Spleen (tissue), 11 donors: ENCODE measurements at regions not wholly inside any gene's neighbourhood (a gene's known extent, or its start where the extent isn't known, plus 50 kb on each side); places are given as distances from the start of the nearest gene placed in this dataset.

Source experiments
- DNase-seq: peaks from one replicate; pipeline ENCODE4 v3.0.0-alpha.2; 2020
- H3K27ac ChIP-seq, 8 donors: fragments of 200-600 bp; sonication (generic) in 7 of 8; 1 replicate in 4 of 8; 2 replicates in 4 of 8; pipeline versions ENCODE4 v1.5.0 to v1.8.0; 2016 to 2021; ENCODE audit warnings: inconsistent platforms in 4 of 8, mild to moderate bottlenecking in 4 of 8, moderate library complexity in 1 of 8
- H3K27me3 ChIP-seq, 7 donors: fragments of 200-600 bp; sonication (generic) in 6 of 7; replicated peaks in 1 of 7; 1 replicate in 4 of 7; 2 replicates in 3 of 7; pipeline versions ENCODE4 v1.5.0 to v1.8.0; 2016 to 2021; ENCODE audit warnings: inconsistent platforms in 3 of 7, mild to moderate bottlenecking in 1 of 7
- H3K36me3 ChIP-seq, 6 donors: fragments of 200-600 bp; sonication (generic) in 5 of 6; 1 replicate in 4 of 6; 2 replicates in 2 of 6; pipeline versions ENCODE4 v1.5.0 to v1.8.0; 2016 to 2021; ENCODE audit warnings: inconsistent platforms in 2 of 6
- H3K4me1 ChIP-seq, 6 donors: fragments of 200-600 bp; sonication (generic) in 5 of 6; 1 replicate in 3 of 6; 2 replicates in 3 of 6; pipeline versions ENCODE4 v1.5.0 to v1.8.0; 2016 to 2021; ENCODE audit warnings: inconsistent platforms in 3 of 6
- H3K4me3 ChIP-seq, 8 donors: fragments of 200-600 bp; sonication (generic) in 7 of 8; 1 replicate in 4 of 8; 2 replicates in 4 of 8; pipeline versions ENCODE4 v1.5.0 to v1.8.0; 2016 to 2021; ENCODE audit warnings: inconsistent platforms in 4 of 8, mild to moderate bottlenecking in 4 of 8, moderate library complexity in 2 of 8
- H3K9me3 ChIP-seq, 8 donors: fragments of 200-600 bp; sonication (generic) in 7 of 8; 1 replicate in 4 of 8; 2 replicates in 4 of 8; pipeline versions ENCODE4 v1.5.0 to v1.8.0; 2016 to 2021; ENCODE audit warnings: inconsistent platforms in 4 of 8
- CTCF ChIP-seq, 11 experiments: fragments of 200-600 bp in 7 of 11; fragments of 450-650 bp in 4 of 11; sonication (generic) in 4 of 11; IDR thresholded peaks in 8 of 11; conservative IDR thresholded peaks in 3 of 11; 1 replicate in 7 of 11; 2 replicates in 4 of 11; pipeline versions ENCODE4 v1.4.0 to v1.8.0; 2016 to 2021; ENCODE audit warnings: antibody characterized with exemption in 11 of 11, inconsistent platforms in 4 of 11, mild to moderate bottlenecking in 1 of 11
- POLR2A ChIP-seq, 3 donors: fragments of 450-650 bp; IDR thresholded peaks; one replicate each; pipeline ENCODE4 v1.5.1; 2017; ENCODE audit warnings: antibody characterized with exemption in 3 of 3, mild to moderate bottlenecking in 1 of 3
- POLR2AphosphoS5 ChIP-seq, 3 donors: sonication (generic); formaldehyde crosslinking; IDR thresholded peaks; one replicate each; pipeline ENCODE4 v1.5.1; 2017; ENCODE audit warnings: antibody characterized with exemption in 3 of 3
- WGBS, 5 donors: extraction: QIAGEN DNeasy Blood & Tissue Kit in 3 of 5; methylation state at CpG; one replicate each; pipeline versions ENCODE4 v1.1.5 to v1.1.7; 2013 to 2018; 5-methylcytosine and 5-hydroxymethylcytosine counted together
- intact Hi-C: fragments of 100-400 bp; cut with DNase I; formaldehyde crosslinking; loops from one replicate; pipeline ENCODE4 v1.15.0; 2023; ENCODE audit warnings: low total_unique reads
- donor health status: healthy with polysubstance abuse.
- donor health status: DM: no; HTN: no; CAD: no; lungs with moderate emphysema.
- donor health status: DM: no; HTN: no; CAD: no.
- donor health status: Bipolar disorder and iron deficiency.
- donor health status: healthy.
- donor health status: DM: no; HTN: no; CAD: no.
- donor health status: DM: yes; HTN: yes; CAD: no.

- peak; percentile 76 for DNase-seq
These were observed 52.0 kb upstream of the HS6ST1 start for GRCh38 chr2:128370468-128371247.

GRCh38 chr2:128371248-128371630 is 52.6 kb upstream of the HS6ST1 start:
- intact Hi-C loops, result no loop called here
- 83 to 100% (median 88%) methylated on average over 1 to 8 of the region's 8 CpGs for WGBS, 5 donors

More at GRCh38 chr2:128370468-128371247, 52.0 kb upstream of the HS6ST1 start:
- Histone ChIP-seq H3K9me3 (no peaks in the 10 kb centered on the region), H3K4me1 (peaks cover 0 to 31% (median 5%) of the 10 kb centered on the region in 6 donors), H3K36me3 (no peaks in the 10 kb centered on the region), H3K27me3 (peaks cover 0 to 4% (median 0%) of the 10 kb centered on the region in 7 donors), H3K4me3 (no peak overlapping the region), H3K27ac (no peak overlapping the region)
- intact Hi-C loops, result no loop called here
- TF ChIP-seq CTCF (IDR thresholded peaks at IDR 0.05 in 8 of 11, conservative IDR thresholded peaks at IDR 0.05 in 3 of 11) (no peak), POLR2AphosphoS5 (IDR thresholded peaks at IDR 0.05) (no peak), POLR2A (IDR thresholded peaks at IDR 0.05) (no peak)
- WGBS, 5 donors, result 86 to 94% (median 90%) methylated on average over 19 to 27 of the region's 27 CpGs

GRCh38 chr2:128371648-128372345 is 53.1 kb upstream of the HS6ST1 start:
- intact Hi-C loops, result no loop called here
- Histone ChIP-seq H3K9me3 (no peaks in the 10 kb centered on the region), H3K4me3 (no peak overlapping the region), H3K36me3 (no peaks in the 10 kb centered on the region), H3K27ac (no peak overlapping the region), H3K4me1 (peaks cover 0 to 31% (median 5%) of the 10 kb centered on the region in 6 donors), H3K27me3 (peaks cover 0 to 4% (median 0%) of the 10 kb centered on the region in 7 donors)
- peak; percentile 68 for DNase-seq
- TF ChIP-seq CTCF (IDR thresholded peaks at IDR 0.05 in 8 of 11, conservative IDR thresholded peaks at IDR 0.05 in 3 of 11) (no peak), POLR2AphosphoS5 (IDR thresholded peaks at IDR 0.05) (no peak), POLR2A (IDR thresholded peaks at IDR 0.05) (no peak)
- 83 to 90% (median 88%) methylated on average over 3 to 11 of the region's 11 CpGs for WGBS, 5 donors

More at GRCh38 chr2:128371248-128371630, 52.6 kb upstream of the HS6ST1 start:
- Histone ChIP-seq H3K27ac (no peak overlapping the region), H3K4me3 (no peak overlapping the region), H3K9me3 (no peaks in the 10 kb centered on the region), H3K27me3 (peaks cover 0 to 4% (median 0%) of the 10 kb centered on the region in 7 donors), H3K36me3 (no peaks in the 10 kb centered on the region), H3K4me1 (peaks cover 0 to 31% (median 5%) of the 10 kb centered on the region in 6 donors)
- TF ChIP-seq CTCF (IDR thresholded peaks at IDR 0.05 in 8 of 11, conservative IDR thresholded peaks at IDR 0.05 in 3 of 11) (no peak), POLR2AphosphoS5 (IDR thresholded peaks at IDR 0.05) (no peak), POLR2A (IDR thresholded peaks at IDR 0.05) (no peak)
- DNase-seq, result peak; percentile 67
